ENCODE measurements at regions not wholly inside any gene's neighbourhood (a gene's known extent, or its start where the extent isn't known, plus 50 kb on each side); places are given as distances from the start of the nearest gene placed in this dataset.
A peak's percentile ranks its signal among the peaks of the same experiment; 100 is the strongest.
"Not testable (repeated sequence)": the region's sequence is repeated elsewhere in the genome, so short reads cannot be mapped to it uniquely, and the experiment has no call there.

- no peak for DNase-seq
These were observed 131.0 kb upstream of the OLIG3 start for GRCh38 chr6:137625100-137625661.

- DNase-seq, result no peak
These were observed 131.6 kb upstream of the OLIG3 start for GRCh38 chr6:137625808-137626207.

GRCh38 chr6:137630666-137631065 is 136.5 kb upstream of the OLIG3 start:
- DNase-seq, result no peak

DNA sequence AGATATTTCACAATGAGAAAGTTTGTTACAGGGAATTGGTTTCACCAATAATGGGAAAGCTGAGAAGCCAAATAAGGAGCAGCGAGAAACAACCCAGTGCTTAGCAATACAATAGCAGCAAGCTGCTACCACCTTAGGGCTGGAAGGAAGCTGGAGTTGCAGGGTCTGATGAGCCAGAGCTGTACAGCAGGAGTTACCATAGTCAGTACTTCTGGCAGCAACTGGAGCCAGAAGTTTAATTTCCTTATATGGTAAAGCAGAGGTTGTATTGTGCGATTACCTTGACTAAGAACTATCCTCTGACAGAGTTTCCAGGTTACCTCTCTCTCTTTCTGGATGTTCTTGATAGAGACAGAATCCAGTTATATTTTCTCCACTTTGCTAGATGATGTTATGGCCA is 137.1 kb upstream of the OLIG3 start:
- DNase-seq, result no peak

- not testable (repeated sequence) for DNase-seq
These were observed 140.0 kb upstream of the OLIG3 start for GRCh38 chr6:137634177-137634576.

GRCh38 chr6:137637121-137637520 is 142.9 kb upstream of the OLIG3 start:
- DNase-seq, result no peak

- DNase-seq, result no peak
These were observed 144.9 kb upstream of the OLIG3 start for GRCh38 chr6:137638926-137639706.

GRCh38 chr6:137640086-137640485 is 145.9 kb upstream of the OLIG3 start:
- no peak for DNase-seq

DNA sequence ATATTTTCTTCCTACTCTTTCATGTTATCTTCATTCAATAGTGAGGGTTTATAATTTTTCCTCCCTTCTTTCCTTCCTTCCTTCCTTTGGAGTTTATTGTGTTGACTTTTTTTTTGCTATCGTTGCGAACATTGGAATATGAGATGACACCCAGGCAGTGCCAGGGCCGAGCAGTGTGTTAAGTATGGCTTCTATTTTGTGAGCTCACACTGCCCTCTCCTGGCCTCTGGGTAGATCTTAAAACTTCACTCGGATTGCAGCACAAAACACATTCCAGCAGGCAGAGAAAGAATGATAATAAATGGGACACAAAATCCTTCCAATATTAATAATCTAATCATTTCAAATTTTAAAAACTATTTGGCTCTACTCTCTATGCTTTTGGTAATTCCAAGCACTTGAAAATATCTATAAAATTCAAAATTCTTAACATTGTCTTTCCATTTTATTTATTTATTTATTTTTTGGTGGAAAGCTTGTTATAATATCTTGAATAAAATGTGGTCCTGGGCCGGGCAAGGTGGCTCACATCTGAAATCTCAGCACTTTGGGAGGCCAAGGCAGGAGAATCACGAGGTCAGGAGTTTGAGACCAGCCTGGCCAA is 147.4 kb upstream of the OLIG3 start:
- DNase-seq, result peak; percentile 84

DNA sequence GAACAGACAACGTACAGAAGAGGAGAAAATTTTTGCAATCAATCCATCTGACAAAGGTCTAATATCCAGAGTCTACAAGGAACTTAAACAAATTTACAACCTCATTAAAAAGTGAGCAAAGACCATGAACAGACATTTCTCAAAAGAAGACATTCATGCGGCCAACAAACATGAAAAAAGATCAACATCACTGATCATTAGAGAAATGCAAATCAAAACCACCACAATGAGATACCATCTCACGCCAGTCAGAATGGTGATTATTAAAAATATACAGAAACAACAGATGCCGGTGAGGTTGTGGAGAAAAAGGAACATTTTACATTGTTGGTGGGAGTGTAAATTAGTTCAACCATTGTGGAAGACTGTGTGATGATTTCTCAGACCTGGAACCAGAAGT is 149.0 kb upstream of the OLIG3 start:
- not testable (repeated sequence) for DNase-seq

DNA sequence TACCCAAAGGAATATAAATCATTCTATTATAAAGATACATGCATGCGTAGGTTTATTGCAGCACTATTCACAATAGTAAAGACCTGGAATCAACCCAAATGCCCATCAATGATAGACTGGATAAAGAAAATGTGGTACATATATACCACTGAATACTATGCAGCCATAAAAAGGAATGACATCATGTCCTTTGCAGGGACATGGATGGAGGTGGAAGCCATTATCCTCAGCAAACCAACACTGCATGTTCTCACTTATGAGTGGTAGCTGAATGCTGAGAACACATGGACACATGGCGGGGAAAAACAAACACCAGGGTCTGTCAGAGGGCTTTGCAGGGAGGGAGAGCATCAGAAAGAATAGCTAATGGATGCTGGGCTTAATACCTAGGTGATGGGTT is 149.4 kb upstream of the OLIG3 start:
- not testable (repeated sequence) for DNase-seq

- no peak for DNase-seq
These were observed 151.7 kb upstream of the OLIG3 start for GRCh38 chr6:137645850-137646249.

DNA sequence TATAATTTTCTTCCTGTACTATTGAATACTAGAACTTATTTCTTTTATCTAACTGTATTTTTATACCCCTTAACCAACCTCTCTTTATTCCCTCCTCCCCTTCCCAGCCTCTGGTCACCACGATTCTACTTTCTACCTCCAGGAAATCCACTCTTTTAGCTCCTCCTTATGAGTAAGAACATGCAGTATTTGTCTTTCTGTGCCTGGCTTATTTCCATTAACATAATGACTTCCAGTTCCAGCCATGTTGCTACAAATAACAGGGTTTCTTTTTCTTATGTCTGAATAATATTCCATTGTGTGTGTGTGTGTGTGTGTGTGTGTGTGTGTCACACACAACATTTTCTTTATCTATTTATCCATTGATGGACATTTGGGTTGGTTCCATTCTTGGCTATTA is 152.3 kb upstream of the OLIG3 start:
- no peak for DNase-seq

DNA sequence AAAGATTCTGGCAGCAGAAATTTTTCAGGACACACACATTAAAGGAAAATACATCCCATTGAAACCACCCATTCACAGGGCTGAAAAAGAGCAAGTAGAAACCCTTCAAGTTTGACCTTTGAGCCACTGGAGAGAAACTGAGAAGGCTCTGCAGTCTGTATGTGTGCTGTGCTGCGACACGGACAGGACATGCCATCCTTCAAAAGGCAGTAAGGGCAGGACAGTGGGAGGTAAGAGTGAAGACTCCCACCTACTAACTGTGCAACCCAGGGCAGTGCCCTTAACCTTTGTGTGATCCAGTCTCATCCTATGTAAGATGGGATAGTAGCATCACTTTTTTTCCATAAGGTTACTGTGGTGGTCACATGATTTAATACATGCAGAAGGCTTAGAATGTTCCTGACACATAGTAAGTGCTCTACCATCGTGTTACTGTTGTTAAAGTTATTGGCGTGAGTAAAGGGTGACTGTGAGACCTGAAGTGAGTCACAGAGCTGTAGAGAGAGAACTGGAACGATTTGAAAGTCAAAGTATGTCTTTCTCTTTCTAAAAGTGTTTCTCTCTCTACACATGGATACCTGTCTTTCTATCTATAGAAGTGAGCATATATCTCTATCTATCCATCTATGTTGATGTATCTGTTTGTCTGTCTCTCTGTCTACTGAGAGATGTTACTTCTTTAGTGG is 153.7 kb upstream of the OLIG3 start:
- no peak for DNase-seq

DNA sequence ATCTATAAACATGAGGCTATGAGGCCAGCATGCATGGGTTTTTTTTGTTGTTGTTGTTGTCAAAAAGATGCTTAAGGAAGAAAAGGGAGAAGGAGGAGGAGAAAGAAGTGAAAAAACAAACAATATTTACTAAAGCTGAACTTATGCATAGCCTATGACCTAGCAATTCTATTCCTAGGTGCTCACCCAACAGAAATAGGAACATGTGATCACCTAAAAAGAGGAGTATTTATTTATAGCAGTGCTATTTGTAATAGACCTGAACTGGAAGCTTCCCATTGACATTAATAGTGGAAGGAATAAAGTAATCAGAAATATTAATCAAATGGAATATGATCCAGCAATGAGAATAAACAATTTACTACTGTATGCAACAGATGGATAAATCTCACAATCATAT is 156.5 kb upstream of the OLIG3 start:
- DNase-seq, result no peak

- no peak for DNase-seq
These were observed 157.0 kb upstream of the OLIG3 start for GRCh38 chr6:137651178-137651577.

- no peak for DNase-seq
These were observed 157.6 kb upstream of the OLIG3 start for GRCh38 chr6:137651591-137652335.

- DNase-seq, result no peak
These were observed 158.9 kb upstream of the OLIG3 start for GRCh38 chr6:137652961-137653705.

DNA sequence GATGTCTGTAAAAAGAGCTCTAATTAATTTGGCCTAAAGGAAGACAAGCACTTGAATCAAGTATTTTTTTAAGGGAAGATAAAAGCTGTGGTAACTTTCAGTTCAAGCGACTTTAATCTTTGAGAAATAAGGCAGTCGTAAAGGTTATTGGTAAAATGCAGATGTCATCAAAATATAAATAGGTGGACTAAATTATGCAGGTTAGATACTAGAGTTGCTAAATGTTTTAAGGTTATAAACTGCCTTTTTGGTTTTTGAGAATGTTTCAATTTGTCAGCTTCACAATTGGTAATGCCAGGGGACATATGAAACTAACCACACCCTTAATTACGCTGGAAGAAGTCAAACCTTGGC is 159.5 kb upstream of the OLIG3 start:
- DNase-seq, result no peak

DNA sequence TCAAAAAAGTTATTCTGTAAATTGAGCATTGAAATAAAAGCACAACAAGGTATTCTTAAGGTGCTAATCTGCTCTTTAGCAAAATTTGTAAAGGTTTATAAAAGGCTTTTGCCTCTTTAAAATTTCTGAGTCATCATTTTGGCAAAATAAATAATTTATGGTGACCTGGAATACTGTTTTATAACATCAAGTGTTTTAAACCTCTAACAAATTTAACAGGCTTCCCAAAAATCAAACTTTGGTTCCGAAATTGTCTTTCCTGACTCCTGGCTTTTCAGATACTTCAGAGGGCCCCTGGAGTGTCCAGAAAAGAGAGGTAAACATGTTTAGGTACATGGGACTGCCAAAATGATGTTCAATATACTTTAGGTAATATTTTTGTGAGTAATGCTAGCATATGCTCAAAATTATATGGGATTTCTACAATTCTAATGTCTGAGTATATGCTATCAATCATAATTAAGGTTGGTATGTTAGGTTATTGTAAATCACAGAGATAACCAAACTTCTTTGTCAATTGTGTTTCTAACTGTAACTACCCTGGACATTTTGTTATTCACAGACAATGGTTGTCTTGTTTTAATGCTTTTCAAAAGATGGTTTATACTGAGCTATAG is 160.3 kb upstream of the OLIG3 start:
- DNase-seq, result no peak

DNA sequence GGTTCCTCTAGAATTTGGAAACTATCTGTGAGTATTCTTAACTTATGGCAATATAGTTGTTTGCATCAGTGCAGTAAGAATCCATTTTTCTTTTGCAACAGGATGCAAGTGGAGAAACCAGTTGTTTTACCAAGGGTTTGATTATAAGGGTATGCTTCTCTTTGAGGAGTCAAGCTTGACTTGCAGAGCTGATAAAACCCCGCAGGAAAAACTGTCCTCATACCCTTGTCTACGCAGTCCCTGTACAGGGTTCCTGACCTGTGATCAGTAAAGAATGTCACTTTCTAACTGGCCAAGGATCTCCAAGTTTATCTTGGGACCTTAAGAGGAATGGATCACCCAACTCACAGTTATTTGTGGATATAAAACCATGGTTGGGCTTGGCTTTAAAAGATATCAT is 161.1 kb upstream of the OLIG3 start:
- no peak for DNase-seq

DNA sequence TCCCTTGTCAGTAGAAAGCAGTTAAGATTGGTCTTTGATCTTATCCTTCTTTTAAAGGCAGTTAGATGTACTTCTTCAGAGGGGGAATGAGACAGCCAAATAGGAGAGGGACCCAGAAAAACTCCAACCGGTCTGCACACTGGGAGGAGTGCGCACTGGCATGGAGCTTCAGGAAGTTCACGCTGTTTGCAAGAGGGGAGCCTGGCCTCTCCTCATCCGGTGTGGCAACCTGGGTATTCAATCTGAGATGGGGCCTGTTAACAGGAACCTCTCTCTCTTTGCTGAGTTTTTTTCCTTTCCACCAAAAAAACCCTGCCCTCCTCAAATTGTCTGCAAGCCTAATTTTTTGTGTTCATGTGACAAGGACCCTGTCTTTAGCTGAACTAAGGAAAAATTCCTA is 162.5 kb upstream of the OLIG3 start:
- DNase-seq, result no peak

Measured in dermis blood vessel endothelial cell (primary cell).